ENCODE measurements at regions not wholly inside any gene's neighbourhood (a gene's known extent, or its start where the extent isn't known, plus 50 kb on each side); places are given as distances from the start of the nearest gene placed in this dataset.
"Not testable (repeated sequence)": the region's sequence is repeated elsewhere in the genome, so short reads cannot be mapped to it uniquely, and the experiment has no call there.

- not testable (repeated sequence) for H3K36me3 ChIP-seq (ENCODE audit: control insufficient read depth, insufficient read depth, low read length); H3K4me3 ChIP-seq (ENCODE audit: low read length); H3K4me2 ChIP-seq (ENCODE audit: low read length)
These were observed 93.0 kb downstream of the TMEM168 start for GRCh38 chr7:112697211-112697610.

GRCh38 chr7:112699725-112700513, 90.3 kb downstream of the TMEM168 start:
- WGBS (ENCODE audit: extremely low coverage, insufficient coverage, low lambda C conversion rate): no CpG with 5 or more reads among the region's 4 CpGs
- Histone ChIP-seq H3K27me3 (ENCODE audit: insufficient read depth, low read length, poor library complexity) (no peaks in the 10 kb centered on the region), H3K27ac (ENCODE audit: low read depth, low read length) (no peak overlapping the region), H3K56ac (ENCODE audit: low read length) (peak overlapping the region; percentile 25), H3K4ac (ENCODE audit: low read depth, low read length) (no peak overlapping the region), H3K79me1 (ENCODE audit: low read length) (no peaks in the 10 kb centered on the region), H3K79me2 (ENCODE audit: control insufficient read depth, insufficient read depth, low read length) (no peaks in the 10 kb centered on the region), H2BK5ac (ENCODE audit: low read length) (no peak overlapping the region), H3K4me3 (ENCODE audit: low read length) (no peak overlapping the region), H3K23ac (ENCODE audit: low read length) (no peak overlapping the region), H3K9ac (ENCODE audit: low read length) (no peak overlapping the region), H2BK15ac (replicated peaks; ENCODE audit: low read depth) (no peak overlapping the region), H3K36me3 (ENCODE audit: control insufficient read depth, insufficient read depth, low read length) (no peaks in the 10 kb centered on the region), H4K8ac (ENCODE audit: low read depth, low read length) (no peak overlapping the region), H2AK5ac (ENCODE audit: low read length) (no peak overlapping the region), H3K4me2 (ENCODE audit: low read length) (no peak overlapping the region), H2BK120ac (ENCODE audit: low read depth, low read length) (no peak overlapping the region), H4K5ac (ENCODE audit: low read length) (no peak overlapping the region), H3K4me1 (ENCODE audit: control insufficient read depth, low read depth, low read length) (peaks cover 6% of the 10 kb centered on the region), H3K18ac (ENCODE audit: low read length) (no peak overlapping the region)
- DNase-seq: no peak

More at GRCh38 chr7:112697211-112697610, 93.0 kb downstream of the TMEM168 start:
- not testable (repeated sequence) for H2AK5ac ChIP-seq (ENCODE audit: low read length); H3K56ac ChIP-seq (ENCODE audit: low read length); H2BK120ac ChIP-seq (ENCODE audit: low read depth, low read length); H4K8ac ChIP-seq (ENCODE audit: low read depth, low read length); H3K18ac ChIP-seq (ENCODE audit: low read length); H3K23ac ChIP-seq (ENCODE audit: low read length); H3K4me1 ChIP-seq (ENCODE audit: control insufficient read depth, low read depth, low read length); H3K79me1 ChIP-seq (ENCODE audit: low read length); H3K27ac ChIP-seq (ENCODE audit: low read depth, low read length); H2BK5ac ChIP-seq (ENCODE audit: low read length); H3K27me3 ChIP-seq (ENCODE audit: insufficient read depth, low read length, poor library complexity); H3K79me2 ChIP-seq (ENCODE audit: control insufficient read depth, insufficient read depth, low read length); H4K5ac ChIP-seq (ENCODE audit: low read length); DNase-seq; H2BK15ac ChIP-seq (replicated peaks; ENCODE audit: low read depth); H3K4ac ChIP-seq (ENCODE audit: low read depth, low read length); H3K9ac ChIP-seq (ENCODE audit: low read length)
- no CpG with 5 or more reads among the region's 30 CpGs for WGBS (ENCODE audit: extremely low coverage, insufficient coverage, low lambda C conversion rate)

GRCh38 chr7:112701456-112701855, 88.7 kb downstream of the TMEM168 start:
- H3K79me2 ChIP-seq (ENCODE audit: control insufficient read depth, insufficient read depth, low read length): no peaks in the 10 kb centered on the region
- no peak overlapping the region for H3K27ac ChIP-seq (ENCODE audit: low read depth, low read length)
- no peak overlapping the region for H4K5ac ChIP-seq (ENCODE audit: low read length)
- peak; percentile 47 for DNase-seq
- H2BK5ac ChIP-seq (ENCODE audit: low read length): no peak overlapping the region
- peaks cover 6% of the 10 kb centered on the region for H3K4me1 ChIP-seq (ENCODE audit: control insufficient read depth, low read depth, low read length)
- H3K56ac ChIP-seq (ENCODE audit: low read length): no peak overlapping the region
- H3K23ac ChIP-seq (ENCODE audit: low read length): no peak overlapping the region
- H3K4me2 ChIP-seq (ENCODE audit: low read length): no peak overlapping the region
- H3K27me3 ChIP-seq (ENCODE audit: insufficient read depth, low read length, poor library complexity): no peaks in the 10 kb centered on the region
- no peaks in the 10 kb centered on the region for H3K36me3 ChIP-seq (ENCODE audit: control insufficient read depth, insufficient read depth, low read length)
- no peak overlapping the region for H2BK120ac ChIP-seq (ENCODE audit: low read depth, low read length)
- no peak overlapping the region for H3K4ac ChIP-seq (ENCODE audit: low read depth, low read length)
- no peak overlapping the region for H4K8ac ChIP-seq (ENCODE audit: low read depth, low read length)
- H3K79me1 ChIP-seq (ENCODE audit: low read length): no peaks in the 10 kb centered on the region
- H2BK15ac ChIP-seq (replicated peaks; ENCODE audit: low read depth): no peak overlapping the region
- H3K4me3 ChIP-seq (ENCODE audit: low read length): no peak overlapping the region
- no peak overlapping the region for H2AK5ac ChIP-seq (ENCODE audit: low read length)
- no peak overlapping the region for H3K9ac ChIP-seq (ENCODE audit: low read length)
- H3K18ac ChIP-seq (ENCODE audit: low read length): no peak overlapping the region
- WGBS (ENCODE audit: extremely low coverage, insufficient coverage, low lambda C conversion rate): no CpG with 5 or more reads among the region's 3 CpGs

- Histone ChIP-seq H3K36me3 (ENCODE audit: control insufficient read depth, insufficient read depth, low read length) (no peaks in the 10 kb centered on the region), H3K27me3 (ENCODE audit: insufficient read depth, low read length, poor library complexity) (no peaks in the 10 kb centered on the region), H3K79me2 (ENCODE audit: control insufficient read depth, insufficient read depth, low read length) (no peaks in the 10 kb centered on the region), H2BK5ac (ENCODE audit: low read length) (no peak overlapping the region), H3K56ac (ENCODE audit: low read length) (no peak overlapping the region), H4K8ac (ENCODE audit: low read depth, low read length) (no peak overlapping the region), H3K4me1 (ENCODE audit: control insufficient read depth, low read depth, low read length) (no peaks in the 10 kb centered on the region), H3K9ac (ENCODE audit: low read length) (no peak overlapping the region), H3K27ac (ENCODE audit: low read depth, low read length) (no peak overlapping the region), H3K79me1 (ENCODE audit: low read length) (no peaks in the 10 kb centered on the region), H2AK5ac (ENCODE audit: low read length) (no peak overlapping the region), H3K4me2 (ENCODE audit: low read length) (no peak overlapping the region), H3K4me3 (ENCODE audit: low read length) (no peak overlapping the region), H3K18ac (ENCODE audit: low read length) (no peak overlapping the region), H4K5ac (ENCODE audit: low read length) (no peak overlapping the region), H3K4ac (ENCODE audit: low read depth, low read length) (no peak overlapping the region), H3K23ac (ENCODE audit: low read length) (no peak overlapping the region), H2BK120ac (ENCODE audit: low read depth, low read length) (no peak overlapping the region), H2BK15ac (replicated peaks; ENCODE audit: low read depth) (no peak overlapping the region)
- no peak for DNase-seq
- WGBS (ENCODE audit: extremely low coverage, insufficient coverage, low lambda C conversion rate): no CpG with 5 or more reads among the region's 2 CpGs
These were observed 82.5 kb downstream of the TMEM168 start for GRCh38 chr7:112707655-112708054.

GRCh38 chr7:112708236-112708635, 82.0 kb downstream of the TMEM168 start:
- Histone ChIP-seq H3K79me1 (ENCODE audit: low read length) (no peaks in the 10 kb centered on the region), H3K23ac (ENCODE audit: low read length) (no peak overlapping the region), H2BK5ac (ENCODE audit: low read length) (no peak overlapping the region), H4K5ac (ENCODE audit: low read length) (no peak overlapping the region), H3K9ac (ENCODE audit: low read length) (no peak overlapping the region), H3K18ac (ENCODE audit: low read length) (peak overlapping the region; percentile 60), H3K27ac (ENCODE audit: low read depth, low read length) (no peak overlapping the region), H3K27me3 (ENCODE audit: insufficient read depth, low read length, poor library complexity) (no peaks in the 10 kb centered on the region), H3K4me1 (ENCODE audit: control insufficient read depth, low read depth, low read length) (no peaks in the 10 kb centered on the region), H4K8ac (ENCODE audit: low read depth, low read length) (no peak overlapping the region), H3K56ac (ENCODE audit: low read length) (no peak overlapping the region), H2AK5ac (ENCODE audit: low read length) (no peak overlapping the region), H3K4ac (ENCODE audit: low read depth, low read length) (no peak overlapping the region), H3K4me2 (ENCODE audit: low read length) (no peak overlapping the region), H3K4me3 (ENCODE audit: low read length) (no peak overlapping the region), H2BK15ac (replicated peaks; ENCODE audit: low read depth) (no peak overlapping the region), H3K79me2 (ENCODE audit: control insufficient read depth, insufficient read depth, low read length) (no peaks in the 10 kb centered on the region), H3K36me3 (ENCODE audit: control insufficient read depth, insufficient read depth, low read length) (no peaks in the 10 kb centered on the region), H2BK120ac (ENCODE audit: low read depth, low read length) (no peak overlapping the region)
- no CpG with 5 or more reads among the region's 1 CpG for WGBS (ENCODE audit: extremely low coverage, insufficient coverage, low lambda C conversion rate)
- peak; percentile 68 for DNase-seq

Measured in mesendoderm (in vitro differentiated cells).